ENCODE measurements at regions not wholly inside any gene's neighbourhood (a gene's known extent, or its start where the extent isn't known, plus 50 kb on each side); places are given as distances from the start of the nearest gene placed in this dataset.
"Not testable (repeated sequence)": the region's sequence is repeated elsewhere in the genome, so short reads cannot be mapped to it uniquely, and the experiment has no call there.

GRCh38 chr3:40753291-40753770, 228.6 kb downstream of the ZNF621 start:
- no peak for DNase-seq (ENCODE audit: low read depth)
- TF ChIP-seq, protein P1, sequence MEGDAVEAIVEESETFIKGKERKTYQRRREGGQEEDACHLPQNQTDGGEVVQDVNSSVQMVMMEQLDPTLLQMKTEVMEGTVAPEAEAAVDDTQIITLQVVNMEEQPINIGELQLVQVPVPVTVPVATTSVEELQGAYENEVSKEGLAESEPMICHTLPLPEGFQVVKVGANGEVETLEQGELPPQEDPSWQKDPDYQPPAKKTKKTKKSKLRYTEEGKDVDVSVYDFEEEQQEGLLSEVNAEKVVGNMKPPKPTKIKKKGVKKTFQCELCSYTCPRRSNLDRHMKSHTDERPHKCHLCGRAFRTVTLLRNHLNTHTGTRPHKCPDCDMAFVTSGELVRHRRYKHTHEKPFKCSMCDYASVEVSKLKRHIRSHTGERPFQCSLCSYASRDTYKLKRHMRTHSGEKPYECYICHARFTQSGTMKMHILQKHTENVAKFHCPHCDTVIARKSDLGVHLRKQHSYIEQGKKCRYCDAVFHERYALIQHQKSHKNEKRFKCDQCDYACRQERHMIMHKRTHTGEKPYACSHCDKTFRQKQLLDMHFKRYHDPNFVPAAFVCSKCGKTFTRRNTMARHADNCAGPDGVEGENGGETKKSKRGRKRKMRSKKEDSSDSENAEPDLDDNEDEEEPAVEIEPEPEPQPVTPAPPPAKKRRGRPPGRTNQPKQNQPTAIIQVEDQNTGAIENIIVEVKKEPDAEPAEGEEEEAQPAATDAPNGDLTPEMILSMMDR (IDR thresholded peaks at IDR 0.05; ENCODE audit: control insufficient read depth, extremely low read depth, insufficient read depth), result no peak
- no peak overlapping the region for H3K4me3 ChIP-seq (ENCODE audit: low read depth, low read length)

GRCh38 chr3:40753951-40754350, 229.2 kb downstream of the ZNF621 start:
- TF ChIP-seq, protein P1 (IDR thresholded peaks at IDR 0.05; ENCODE audit: control insufficient read depth, extremely low read depth, insufficient read depth), result no peak
- H3K4me3 ChIP-seq (ENCODE audit: low read depth, low read length), result no peak overlapping the region
- no peak for DNase-seq (ENCODE audit: low read depth)

- TF ChIP-seq, protein P1 (IDR thresholded peaks at IDR 0.05; ENCODE audit: control insufficient read depth, extremely low read depth, insufficient read depth), result no peak
- no peak overlapping the region for H3K4me3 ChIP-seq (ENCODE audit: low read depth, low read length)
- no peak for DNase-seq (ENCODE audit: low read depth)
These were observed 230.2 kb downstream of the ZNF621 start for GRCh38 chr3:40754994-40755393.

DNA sequence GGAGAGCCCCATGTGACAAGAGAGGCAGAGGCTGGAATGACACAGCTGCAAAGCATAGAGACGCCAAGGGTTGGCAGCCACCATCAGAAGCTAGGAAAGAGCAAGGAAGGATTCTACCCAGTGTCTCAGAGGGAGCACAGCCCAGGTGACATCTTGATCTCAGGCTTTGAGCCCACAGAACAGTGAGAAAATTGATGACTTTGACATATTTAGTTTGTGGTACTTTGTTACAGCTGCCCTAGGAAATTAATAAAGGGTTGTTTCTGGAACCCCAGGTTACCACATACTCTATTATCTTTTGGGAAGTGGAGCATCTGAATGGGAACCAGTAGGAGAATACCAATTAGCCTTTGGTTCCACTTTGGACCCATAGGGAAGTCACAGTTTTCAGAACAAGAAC, 231.7 kb downstream of the ZNF621 start:
- H3K4me3 ChIP-seq (ENCODE audit: low read depth, low read length), result no peak overlapping the region
- TF ChIP-seq, protein P1 (IDR thresholded peaks at IDR 0.05; ENCODE audit: control insufficient read depth, extremely low read depth, insufficient read depth), result no peak
- no peak for DNase-seq (ENCODE audit: low read depth)

GRCh38 chr3:40762771-40763170, 238.0 kb downstream of the ZNF621 start:
- DNase-seq (ENCODE audit: low read depth); H3K4me3 ChIP-seq (ENCODE audit: low read depth, low read length): not testable (repeated sequence)

DNA sequence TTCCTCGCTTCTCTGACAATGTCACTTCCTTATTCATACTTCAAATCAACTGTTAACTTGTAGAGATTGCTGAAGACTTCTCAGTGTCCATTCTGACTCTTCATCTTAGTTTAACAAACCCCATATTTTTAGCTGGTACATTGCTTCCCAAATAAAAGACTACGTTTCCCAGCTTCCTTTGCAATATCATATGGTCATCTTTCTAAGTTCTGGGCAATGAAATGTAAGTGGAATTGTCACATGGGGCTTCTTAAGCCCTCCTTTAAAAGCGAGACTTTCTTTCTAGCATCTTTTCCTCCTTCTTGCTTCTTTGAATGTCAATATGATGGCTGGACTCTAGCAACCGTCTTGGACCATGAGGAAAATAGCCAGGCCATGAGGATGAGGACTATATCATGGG, 239.0 kb downstream of the ZNF621 start:
- H3K4me3 ChIP-seq (ENCODE audit: low read depth, low read length), result no peak overlapping the region
- TF ChIP-seq, protein P1 (IDR thresholded peaks at IDR 0.05; ENCODE audit: control insufficient read depth, extremely low read depth, insufficient read depth), result no peak
- no peak for DNase-seq (ENCODE audit: low read depth)

GRCh38 chr3:40764747-40765146, 240.0 kb downstream of the ZNF621 start:
- DNase-seq (ENCODE audit: low read depth), result no peak
- TF ChIP-seq, protein P1 (IDR thresholded peaks at IDR 0.05; ENCODE audit: control insufficient read depth, extremely low read depth, insufficient read depth), result no peak
- no peak overlapping the region for H3K4me3 ChIP-seq (ENCODE audit: low read depth, low read length)
